NCI-H345 treated with DMSO at 0.1 percent for 48 hours (cell line): ENCODE measurements at regions not wholly inside any gene's neighbourhood (a gene's known extent, or its start where the extent isn't known, plus 50 kb on each side); places are given as distances from the start of the nearest gene placed in this dataset.
"Not testable (repeated sequence)": the region's sequence is repeated elsewhere in the genome, so short reads cannot be mapped to it uniquely, and the experiment has no call there.

Experiments used
- DNase-seq: peaks from one replicate; lab custom pipeline; 2025; ENCODE audit not compliant: unreplicated experiment; lab: John Stamatoyannopoulos, UW

GRCh38 chrX:75673468-75673867 lies 111.6 kb downstream of the MAGEE2 start:
- DNase-seq = no peak

GRCh38 chrX:75655627-75656026 lies 129.4 kb downstream of the MAGEE2 start:
- DNase-seq = no peak

GRCh38 chrX:75649829-75650228 lies 127.0 kb upstream of the ZDHHC15 start:
- DNase-seq = no peak

- no peak for DNase-seq
These were observed 126.2 kb upstream of the ZDHHC15 start for GRCh38 chrX:75648803-75649588.

DNA sequence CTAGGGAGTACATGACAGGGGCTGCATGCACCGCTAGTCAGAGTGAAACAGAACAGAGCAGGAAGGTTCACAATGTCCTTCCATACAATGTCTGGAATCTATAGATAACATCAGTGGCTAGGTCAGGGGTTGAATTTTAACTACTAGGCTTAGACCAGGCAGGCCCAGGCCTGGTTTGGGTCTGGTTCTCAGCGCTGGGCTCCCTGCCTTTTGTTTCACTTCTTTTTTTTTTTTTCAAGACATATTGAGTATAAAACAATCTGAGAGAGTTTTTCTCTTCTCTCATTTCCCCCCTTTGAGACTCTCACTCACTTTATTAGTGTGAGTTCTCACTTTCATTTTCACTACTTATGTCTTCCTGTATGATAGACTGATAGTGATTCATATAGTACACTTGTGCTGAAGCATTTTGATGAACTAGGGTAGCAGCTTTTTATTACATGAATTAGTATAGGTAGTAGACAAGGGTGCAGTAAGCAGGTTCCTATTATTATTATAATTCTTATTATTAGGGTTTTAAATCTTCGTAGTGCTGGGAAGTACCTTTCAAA lies 120.0 kb upstream of the ZDHHC15 start:
- DNase-seq = no peak

GRCh38 chrX:75638332-75638731 lies 115.5 kb upstream of the ZDHHC15 start:
- DNase-seq = no peak

DNA sequence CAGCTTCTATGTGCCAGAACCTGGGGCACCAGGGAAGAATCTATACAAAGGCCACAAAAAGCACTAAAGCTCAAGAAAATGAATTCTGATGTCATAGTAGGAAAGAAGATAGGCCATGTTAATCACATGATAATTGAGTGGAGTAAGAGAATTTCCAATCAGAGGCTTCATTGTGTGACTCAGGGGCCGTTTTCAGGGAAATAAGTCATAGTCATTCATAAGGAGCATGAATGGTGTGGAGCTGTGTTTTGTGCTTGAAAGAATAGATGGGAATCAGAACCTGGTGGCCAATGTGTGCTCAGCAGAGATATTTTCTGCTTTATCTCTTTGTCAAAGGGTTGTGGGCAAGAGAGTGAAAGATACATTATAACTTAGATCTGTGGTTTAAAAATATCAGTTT lies 102.4 kb upstream of the ZDHHC15 start:
- DNase-seq = no peak

GRCh38 chrX:75623535-75623934 lies 100.7 kb upstream of the ZDHHC15 start:
- DNase-seq = no peak

- DNase-seq = no peak
These were observed 86.6 kb upstream of the ZDHHC15 start for GRCh38 chrX:75609406-75609805.

DNA sequence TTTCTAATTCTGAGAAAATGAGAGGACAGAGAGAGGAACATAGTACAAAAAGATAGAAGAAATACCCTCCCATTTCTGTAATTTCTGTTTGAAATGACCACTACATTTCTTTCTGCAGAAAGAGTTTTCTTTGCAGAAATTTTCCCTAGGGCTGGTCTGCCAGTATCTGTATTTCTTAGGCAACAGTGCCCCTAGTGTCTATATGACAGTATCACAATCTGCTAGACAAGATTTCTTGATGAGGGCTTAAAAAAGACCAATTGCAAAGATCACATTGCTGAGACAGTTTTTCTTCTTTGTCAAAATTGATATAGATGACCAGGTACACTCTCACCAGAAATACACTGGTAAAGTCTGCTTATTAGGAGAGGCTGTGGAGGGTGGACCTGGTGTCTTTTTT lies 81.0 kb upstream of the ZDHHC15 start:
- DNase-seq = peak; percentile 18

DNA sequence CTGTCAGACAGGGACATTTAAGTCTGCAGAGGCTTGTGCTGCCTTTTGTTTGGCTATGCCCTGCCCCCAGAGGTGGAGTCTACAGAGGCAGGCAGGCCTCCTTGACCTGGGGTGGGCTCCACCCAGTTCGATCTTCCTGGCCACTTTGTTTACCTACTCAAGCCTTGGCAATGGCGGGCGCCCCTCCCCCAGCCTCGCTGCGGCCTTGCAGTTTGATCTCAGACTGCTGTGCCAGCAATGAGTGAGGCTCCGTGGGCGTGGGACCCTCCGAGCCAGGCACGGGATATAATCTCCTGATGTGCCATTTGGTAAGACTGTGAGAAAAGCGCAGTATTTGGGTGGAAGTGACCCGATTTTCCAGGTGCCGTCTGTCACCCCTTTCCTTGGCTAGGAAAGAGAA lies 79.2 kb upstream of the ZDHHC15 start:
- DNase-seq = not testable (repeated sequence)

GRCh38 chrX:75596178-75596577 lies 73.3 kb upstream of the ZDHHC15 start:
- DNase-seq = no peak

GRCh38 chrX:75593186-75593585 lies 70.3 kb upstream of the ZDHHC15 start:
- not testable (repeated sequence) for DNase-seq

DNA sequence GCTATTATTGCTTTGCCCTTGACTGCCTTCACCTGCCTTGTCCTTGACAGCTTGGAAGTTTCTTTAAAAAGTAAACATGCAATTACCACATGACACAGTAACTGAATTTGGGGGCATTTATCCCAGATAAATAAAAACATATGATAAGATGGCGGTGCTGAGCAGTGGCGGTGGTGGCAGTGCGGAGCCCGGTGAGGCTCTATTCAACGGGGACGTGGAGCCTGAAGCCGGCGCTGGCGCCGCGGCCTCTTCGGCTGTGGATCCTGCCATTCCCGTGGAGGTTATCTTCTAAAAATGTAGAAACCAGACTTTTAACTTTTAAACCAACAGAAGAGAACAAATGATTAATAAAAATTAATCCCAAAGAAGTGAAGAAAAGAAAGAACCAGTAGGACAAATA lies 59.7 kb upstream of the ZDHHC15 start:
- no peak for DNase-seq
